ENCODE measurements at regions not wholly inside any gene's neighbourhood (a gene's known extent, or its start where the extent isn't known, plus 50 kb on each side); places are given as distances from the start of the nearest gene placed in this dataset.

- no peak for TF ChIP-seq TOX (CRISPR knock-in tag; IDR thresholded peaks at IDR 0.05; ENCODE audit: borderline replicate concordance)
- no peak for TF ChIP-seq PPARA (CRISPR knock-in tag; IDR thresholded peaks at IDR 0.05; ENCODE audit: borderline replicate concordance)
- TF ChIP-seq ARNTL (CRISPR knock-in tag; IDR thresholded peaks at IDR 0.05; ENCODE audit: borderline replicate concordance, low read depth): no peak
- TF ChIP-seq, protein P1, sequence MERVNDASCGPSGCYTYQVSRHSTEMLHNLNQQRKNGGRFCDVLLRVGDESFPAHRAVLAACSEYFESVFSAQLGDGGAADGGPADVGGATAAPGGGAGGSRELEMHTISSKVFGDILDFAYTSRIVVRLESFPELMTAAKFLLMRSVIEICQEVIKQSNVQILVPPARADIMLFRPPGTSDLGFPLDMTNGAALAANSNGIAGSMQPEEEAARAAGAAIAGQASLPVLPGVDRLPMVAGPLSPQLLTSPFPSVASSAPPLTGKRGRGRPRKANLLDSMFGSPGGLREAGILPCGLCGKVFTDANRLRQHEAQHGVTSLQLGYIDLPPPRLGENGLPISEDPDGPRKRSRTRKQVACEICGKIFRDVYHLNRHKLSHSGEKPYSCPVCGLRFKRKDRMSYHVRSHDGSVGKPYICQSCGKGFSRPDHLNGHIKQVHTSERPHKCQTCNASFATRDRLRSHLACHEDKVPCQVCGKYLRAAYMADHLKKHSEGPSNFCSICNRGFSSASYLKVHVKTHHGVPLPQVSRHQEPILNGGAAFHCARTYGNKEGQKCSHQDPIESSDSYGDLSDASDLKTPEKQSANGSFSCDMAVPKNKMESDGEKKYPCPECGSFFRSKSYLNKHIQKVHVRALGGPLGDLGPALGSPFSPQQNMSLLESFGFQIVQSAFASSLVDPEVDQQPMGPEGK (CRISPR knock-in tag; IDR thresholded peaks at IDR 0.05; ENCODE audit: borderline replicate concordance): no peak
- no peak for TF ChIP-seq GLIS3 (CRISPR knock-in tag; IDR thresholded peaks at IDR 0.05)
- TF ChIP-seq SNAI2 (CRISPR knock-in tag; IDR thresholded peaks at IDR 0.05): no peak
- no peak for TF ChIP-seq ZNF70 (CRISPR knock-in tag; IDR thresholded peaks at IDR 0.05)
- TF ChIP-seq, protein P2, sequence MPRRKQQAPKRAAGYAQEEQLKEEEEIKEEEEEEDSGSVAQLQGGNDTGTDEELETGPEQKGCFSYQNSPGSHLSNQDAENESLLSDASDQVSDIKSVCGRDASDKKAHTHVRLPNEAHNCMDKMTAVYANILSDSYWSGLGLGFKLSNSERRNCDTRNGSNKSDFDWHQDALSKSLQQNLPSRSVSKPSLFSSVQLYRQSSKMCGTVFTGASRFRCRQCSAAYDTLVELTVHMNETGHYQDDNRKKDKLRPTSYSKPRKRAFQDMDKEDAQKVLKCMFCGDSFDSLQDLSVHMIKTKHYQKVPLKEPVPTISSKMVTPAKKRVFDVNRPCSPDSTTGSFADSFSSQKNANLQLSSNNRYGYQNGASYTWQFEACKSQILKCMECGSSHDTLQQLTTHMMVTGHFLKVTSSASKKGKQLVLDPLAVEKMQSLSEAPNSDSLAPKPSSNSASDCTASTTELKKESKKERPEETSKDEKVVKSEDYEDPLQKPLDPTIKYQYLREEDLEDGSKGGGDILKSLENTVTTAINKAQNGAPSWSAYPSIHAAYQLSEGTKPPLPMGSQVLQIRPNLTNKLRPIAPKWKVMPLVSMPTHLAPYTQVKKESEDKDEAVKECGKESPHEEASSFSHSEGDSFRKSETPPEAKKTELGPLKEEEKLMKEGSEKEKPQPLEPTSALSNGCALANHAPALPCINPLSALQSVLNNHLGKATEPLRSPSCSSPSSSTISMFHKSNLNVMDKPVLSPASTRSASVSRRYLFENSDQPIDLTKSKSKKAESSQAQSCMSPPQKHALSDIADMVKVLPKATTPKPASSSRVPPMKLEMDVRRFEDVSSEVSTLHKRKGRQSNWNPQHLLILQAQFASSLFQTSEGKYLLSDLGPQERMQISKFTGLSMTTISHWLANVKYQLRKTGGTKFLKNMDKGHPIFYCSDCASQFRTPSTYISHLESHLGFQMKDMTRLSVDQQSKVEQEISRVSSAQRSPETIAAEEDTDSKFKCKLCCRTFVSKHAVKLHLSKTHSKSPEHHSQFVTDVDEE (CRISPR knock-in tag; IDR thresholded peaks at IDR 0.05): no peak
- TF ChIP-seq CSDC2 (CRISPR knock-in tag; IDR thresholded peaks at IDR 0.05): no peak
- TF ChIP-seq OSR1 (CRISPR knock-in tag; IDR thresholded peaks at IDR 0.05): no peak
- TF ChIP-seq ZNF565 (CRISPR knock-in tag; conservative IDR thresholded peaks at IDR 0.05; ENCODE audit: low read depth): no peak
- TF ChIP-seq ZNF8 (CRISPR knock-in tag; IDR thresholded peaks at IDR 0.05): no peak
These were observed 143.1 kb upstream of the RANBP3L start for GRCh38 chr5:36444582-36445418.
